Naive B cell (primary cell): ENCODE measurements at regions not wholly inside any gene's neighbourhood (a gene's known extent, or its start where the extent isn't known, plus 50 kb on each side); places are given as distances from the start of the nearest gene placed in this dataset.
A peak's percentile ranks its signal among the peaks of the same experiment; 100 is the strongest.
"Not testable (repeated sequence)": the region's sequence is repeated elsewhere in the genome, so short reads cannot be mapped to it uniquely, and the experiment has no call there.

Source experiments
- ATAC-seq, 2 donors: fragments of 150-1000 bp; cut with Tn5 transposase; 2 replicates each; pipeline ENCODE4 v1.10.0; 2021; ENCODE audit warnings: low read depth in 2 of 2, mild to moderate bottlenecking in 2 of 2, moderate library complexity in 2 of 2
- DNase-seq: peaks from one replicate; pipeline ENCODE4 v3.0.0; 2022
- H3K27ac Mint-ChIP-seq, 6 donors: one replicate each; pipeline ENCODE4 v1.8.0; 2020 to 2022; ENCODE audit warnings: mild to moderate bottlenecking in 6 of 6, mixed read lengths in 6 of 6, moderate library complexity in 5 of 6, inconsistent platforms in 2 of 6
- H3K27me3 Mint-ChIP-seq, 3 donors: one replicate each; pipeline ENCODE4 v1.8.0; 2021 to 2022; ENCODE audit warnings: mixed read lengths in 3 of 3, mild to moderate bottlenecking in 1 of 3
- H3K36me3 Mint-ChIP-seq, 2 donors: one replicate each; pipeline ENCODE4 v1.8.0; 2020 to 2022; ENCODE audit warnings: mixed read lengths in 2 of 2, inconsistent platforms in 1 of 2, mild to moderate bottlenecking in 1 of 2
- H3K4me1 Mint-ChIP-seq, 3 donors: one replicate each; pipeline ENCODE4 v1.8.0; 2020 to 2022; ENCODE audit warnings: mixed read lengths in 3 of 3, inconsistent platforms in 1 of 3, mild to moderate bottlenecking in 1 of 3, moderate library complexity in 1 of 3
- H3K4me3 Mint-ChIP-seq, 8 donors: one replicate each; pipeline ENCODE4 v1.8.0; 2020 to 2022; ENCODE audit warnings: mild to moderate bottlenecking in 8 of 8, mixed read lengths in 8 of 8, moderate library complexity in 8 of 8, inconsistent platforms in 2 of 8
- H3K9me3 Mint-ChIP-seq, 7 donors: one replicate each; pipeline ENCODE4 v1.8.0; 2020 to 2022; ENCODE audit warnings: mixed read lengths in 7 of 7, mild to moderate bottlenecking in 5 of 7, inconsistent platforms in 2 of 7, moderate library complexity in 1 of 7

- DNase-seq (no peak), ATAC-seq (no peak)
- H3K27ac Mint-ChIP-seq: peak overlapping the region in 1 of 6 donors; percentile 68
- H3K9me3 Mint-ChIP-seq: peaks cover 0 to 7% (median 0%) of the 10 kb centered on the region in 7 donors
- H3K4me1 Mint-ChIP-seq: peaks cover 11 to 32% (median 14%) of the 10 kb centered on the region in 3 donors
- H3K4me3 Mint-ChIP-seq: peak overlapping the region in 1 of 8 donors; percentile 59
- H3K27me3 Mint-ChIP-seq: peaks cover 0 to 14% (median 0%) of the 10 kb centered on the region in 3 donors
- no peaks in the 10 kb centered on the region for H3K36me3 Mint-ChIP-seq
Observed at GRCh38 chr9:129456549-129457324, 164.2 kb downstream of the C9orf50 start.

GRCh38 chr9:129455151-129455995 is 165.5 kb downstream of the C9orf50 start:
- no peak overlapping the region for H3K4me3 Mint-ChIP-seq
- DNase-seq: no peak
- H3K27me3 Mint-ChIP-seq: peaks cover 0 to 14% (median 0%) of the 10 kb centered on the region in 3 donors
- H3K9me3 Mint-ChIP-seq: peaks cover 0 to 7% (median 0%) of the 10 kb centered on the region in 7 donors
- H3K36me3 Mint-ChIP-seq: no peaks in the 10 kb centered on the region
- peaks cover 6 to 29% (median 14%) of the 10 kb centered on the region in 3 donors for H3K4me1 Mint-ChIP-seq
- no peak for ATAC-seq
- H3K27ac Mint-ChIP-seq: peak overlapping the region in 3 of 6 donors; percentile 12 to 48 (median 39)

- H3K4me1 Mint-ChIP-seq: peaks cover 6 to 25% (median 14%) of the 10 kb centered on the region in 3 donors
Observed at GRCh38 chr9:129454467-129455067, 166.3 kb downstream of the C9orf50 start.

GRCh38 chr9:129453734-129454133 is 167.2 kb downstream of the C9orf50 start:
- DNase-seq: no peak
- Mint-ChIP-seq H3K9me3 (peaks cover 0 to 7% (median 0%) of the 10 kb centered on the region in 7 donors), H3K27ac (peak overlapping the region in 1 of 6 donors; percentile 81), H3K4me3 (no peak overlapping the region), H3K36me3 (no peaks in the 10 kb centered on the region), H3K4me1 (peaks cover 6 to 19% (median 10%) of the 10 kb centered on the region in 3 donors), H3K27me3 (peaks cover 0 to 23% (median 0%) of the 10 kb centered on the region in 3 donors)
- no peak for ATAC-seq

More at GRCh38 chr9:129454467-129455067, 166.3 kb downstream of the C9orf50 start:
- DNase-seq (no peak), ATAC-seq (no peak)
- Mint-ChIP-seq H3K36me3 (no peaks in the 10 kb centered on the region), H3K4me3 (no peak overlapping the region), H3K27ac (peak overlapping the region in 2 of 6 donors; percentile 12 to 48), H3K27me3 (peaks cover 0 to 15% (median 0%) of the 10 kb centered on the region in 3 donors), H3K9me3 (peaks cover 0 to 7% (median 0%) of the 10 kb centered on the region in 7 donors)

- Mint-ChIP-seq H3K27ac (peak overlapping the region in 1 of 6 donors; percentile 62), H3K36me3 (no peaks in the 10 kb centered on the region), H3K4me3 (no peak overlapping the region), H3K9me3 (peaks cover 1 to 8% (median 5%) of the 10 kb centered on the region in 7 donors), H3K27me3 (peaks cover 0 to 13% (median 0%) of the 10 kb centered on the region in 3 donors), H3K4me1 (peaks cover 0 to 7% (median 4%) of the 10 kb centered on the region in 3 donors)
- DNase-seq: no peak
- ATAC-seq: no peak
Observed at GRCh38 chr9:129451669-129452068, 169.2 kb downstream of the C9orf50 start.

- DNase-seq (no peak), ATAC-seq (no peak)
- Mint-ChIP-seq H3K4me3 (no peak overlapping the region), H3K27me3 (peaks cover 0 to 8% (median 0%) of the 10 kb centered on the region in 3 donors), H3K9me3 (peaks cover 0 to 11% (median 8%) of the 10 kb centered on the region in 7 donors), H3K27ac (no peak overlapping the region), H3K4me1 (peaks cover 0 to 7% (median 4%) of the 10 kb centered on the region in 3 donors), H3K36me3 (no peaks in the 10 kb centered on the region)
Observed at GRCh38 chr9:129451089-129451656, 169.7 kb downstream of the C9orf50 start.

GRCh38 chr9:129449066-129449465 is 171.8 kb downstream of the C9orf50 start:
- H3K4me3 Mint-ChIP-seq: no peak overlapping the region
- no peak for DNase-seq
- H3K9me3 Mint-ChIP-seq: peaks cover 6 to 18% (median 15%) of the 10 kb centered on the region in 7 donors
- H3K4me1 Mint-ChIP-seq: peaks cover 0 to 7% (median 4%) of the 10 kb centered on the region in 3 donors
- no peaks in the 10 kb centered on the region for H3K36me3 Mint-ChIP-seq
- H3K27ac Mint-ChIP-seq: no peak overlapping the region
- no peak for ATAC-seq
- H3K27me3 Mint-ChIP-seq: peaks cover 0 to 16% (median 0%) of the 10 kb centered on the region in 3 donors

GRCh38 chr9:129446828-129447550 is 173.9 kb downstream of the C9orf50 start:
- H3K4me1 Mint-ChIP-seq: peaks cover 0 to 3% (median 0%) of the 10 kb centered on the region in 3 donors
- H3K27ac Mint-ChIP-seq: peak overlapping the region in 2 of 6 donors; percentile 56 to 63
- H3K27me3 Mint-ChIP-seq: peaks cover 4 to 17% (median 10%) of the 10 kb centered on the region in 3 donors
- ATAC-seq: no peak
- H3K9me3 Mint-ChIP-seq: peaks cover 6 to 18% (median 15%) of the 10 kb centered on the region in 7 donors
- no peaks in the 10 kb centered on the region for H3K36me3 Mint-ChIP-seq
- H3K4me3 Mint-ChIP-seq: no peak overlapping the region
- DNase-seq: no peak

- H3K36me3 Mint-ChIP-seq: no peaks in the 10 kb centered on the region
- peaks cover 12 to 26% (median 21%) of the 10 kb centered on the region in 3 donors for H3K27me3 Mint-ChIP-seq
- no peak overlapping the region for H3K27ac Mint-ChIP-seq
- H3K4me1 Mint-ChIP-seq: peaks cover 0 to 3% (median 0%) of the 10 kb centered on the region in 3 donors
- ATAC-seq (no peak), DNase-seq (no peak)
- H3K4me3 Mint-ChIP-seq: no peak overlapping the region
- peaks cover 6 to 18% (median 15%) of the 10 kb centered on the region in 7 donors for H3K9me3 Mint-ChIP-seq
Observed at GRCh38 chr9:129445794-129446306, 175.1 kb downstream of the C9orf50 start.

GRCh38 chr9:129443515-129444164 is 177.3 kb downstream of the C9orf50 start:
- peak overlapping the region in 2 of 6 donors; percentile 37 to 56 for H3K27ac Mint-ChIP-seq
- ATAC-seq, DNase-seq, H3K4me3 Mint-ChIP-seq, H3K36me3 Mint-ChIP-seq, H3K4me1 Mint-ChIP-seq: not testable (repeated sequence)
- peaks cover 6 to 23% (median 18%) of the 10 kb centered on the region in 7 donors for H3K9me3 Mint-ChIP-seq
- peaks cover 26 to 43% (median 40%) of the 10 kb centered on the region in 3 donors for H3K27me3 Mint-ChIP-seq

- no peak for DNase-seq
- H3K4me3 Mint-ChIP-seq: no peak overlapping the region
- peaks cover 32 to 50% (median 47%) of the 10 kb centered on the region in 3 donors for H3K27me3 Mint-ChIP-seq
- no peaks in the 10 kb centered on the region for H3K36me3 Mint-ChIP-seq
- no peak for ATAC-seq
- peaks cover 6 to 23% (median 18%) of the 10 kb centered on the region in 7 donors for H3K9me3 Mint-ChIP-seq
- peaks cover 8 to 14% (median 8%) of the 10 kb centered on the region in 3 donors for H3K4me1 Mint-ChIP-seq
- no peak overlapping the region for H3K27ac Mint-ChIP-seq
Observed at GRCh38 chr9:129442803-129443511, 177.9 kb downstream of the C9orf50 start.
